GM18951 (cell line): ENCODE measurements at regions not wholly inside any gene's neighbourhood (a gene's known extent, or its start where the extent isn't known, plus 50 kb on each side); places are given as distances from the start of the nearest gene placed in this dataset.
"Not testable (repeated sequence)": the region's sequence is repeated elsewhere in the genome, so short reads cannot be mapped to it uniquely, and the experiment has no call there.

Experiments
- POLR2A ChIP-seq: IDR thresholded peaks from 4 replicates; pipeline ENCODE4 v1.6.1; 2011; ENCODE audit warnings: mild to moderate bottlenecking; ENCODE audit not compliant: insufficient read length, insufficient read depth; ENCODE audit errors: extremely low read depth
- in situ Hi-C: fragments of 300-500 bp; cut with MboI; formaldehyde crosslinking; loops from one replicate; pipeline ENCODE4 v1.12.0; 2022; ENCODE audit warnings: low sequenced_read_pairs, mixed read lengths, inconsistent platforms; ENCODE audit not compliant: unreplicated experiment

DNA sequence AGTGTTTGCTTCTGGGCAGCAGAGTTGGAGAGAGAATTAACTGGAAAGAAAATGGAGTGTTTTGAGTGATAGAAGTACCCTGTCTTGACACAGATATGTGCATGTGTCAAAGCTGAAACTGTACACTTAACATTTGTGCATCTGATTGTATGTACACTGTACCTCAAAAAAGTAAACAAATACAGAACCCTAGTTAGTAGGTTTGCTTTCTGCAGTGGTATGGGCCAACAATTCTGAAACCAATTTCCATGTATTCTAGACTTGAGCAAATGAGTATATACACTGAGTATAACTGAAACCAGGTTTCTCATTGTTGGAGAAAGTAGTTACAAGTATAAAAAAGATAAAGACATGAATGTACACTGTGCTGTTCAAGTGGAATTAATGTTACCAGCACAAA is 52.4 kb downstream of the ELAPOR2 start:
- TF ChIP-seq POLR2A = no peak
- in situ Hi-C loops = no loop called here

DNA sequence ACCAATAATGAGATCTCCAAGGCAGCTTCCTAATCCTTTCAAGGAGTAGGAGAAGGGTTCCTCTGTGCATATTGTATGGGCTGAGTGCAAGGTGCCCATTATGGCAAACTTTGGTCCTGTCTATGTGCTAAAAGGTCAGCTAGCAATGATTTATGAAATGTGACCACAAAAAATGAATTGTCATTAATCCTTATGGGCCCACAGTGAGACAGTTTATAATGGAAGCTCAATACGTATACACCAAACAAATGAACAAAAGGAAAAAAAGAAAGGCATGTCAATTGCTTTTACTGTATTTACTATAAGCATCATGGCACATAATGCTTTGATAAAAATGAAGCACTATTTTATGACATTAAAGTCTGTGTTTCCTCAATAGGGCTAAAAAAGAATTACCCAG is 54.5 kb downstream of the ELAPOR2 start:
- in situ Hi-C loops = no loop called here
- TF ChIP-seq POLR2A = no peak

- TF ChIP-seq POLR2A = no peak
- in situ Hi-C loops = no loop called here
Observed at GRCh38 chr7:87003872-87004798, 55.3 kb downstream of the ELAPOR2 start.

DNA sequence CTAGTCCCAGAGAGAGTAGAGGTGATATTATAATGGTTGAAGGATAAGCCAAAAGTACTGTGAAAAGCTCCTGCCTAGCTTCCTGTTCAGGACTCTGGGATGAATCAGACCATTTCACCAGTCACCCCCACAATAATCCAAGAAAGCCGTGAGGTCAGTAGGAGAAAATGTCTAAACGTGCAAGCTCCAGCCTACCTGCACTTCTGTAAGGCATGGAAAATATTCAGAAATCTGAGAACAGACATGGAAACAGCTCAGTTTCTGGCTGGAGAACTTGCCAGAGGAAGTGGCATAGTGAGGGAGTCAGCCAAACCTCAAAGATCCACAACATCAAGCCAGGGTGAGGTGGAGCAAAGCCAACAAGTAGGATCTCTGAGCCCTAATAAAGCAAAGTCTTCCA is 58.2 kb downstream of the ELAPOR2 start:
- in situ Hi-C loops = no loop called here
- no peak for TF ChIP-seq POLR2A

DNA sequence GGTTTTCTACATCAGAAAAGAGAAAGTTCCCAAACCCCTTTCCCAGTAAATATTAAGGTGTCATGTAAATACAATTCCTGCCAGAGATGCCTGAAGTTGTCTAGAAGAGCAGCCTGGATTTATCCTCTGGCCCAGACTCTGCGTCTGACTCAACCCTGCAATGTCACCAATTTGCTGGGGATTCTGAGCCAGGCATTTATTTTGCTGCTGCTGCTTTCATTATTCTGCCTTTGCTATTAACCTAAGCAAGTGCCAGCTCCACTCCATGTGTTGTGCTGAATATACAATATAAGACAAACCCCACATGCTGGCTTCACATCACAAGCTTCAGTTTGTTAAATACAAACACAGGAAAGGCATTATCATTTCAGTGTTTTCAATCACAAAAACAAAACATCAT is 59.1 kb downstream of the ELAPOR2 start:
- in situ Hi-C loops = no loop called here
- no peak for TF ChIP-seq POLR2A

GRCh38 chr7:86999750-87000149 is 59.7 kb downstream of the ELAPOR2 start:
- in situ Hi-C loops = no loop called here
- TF ChIP-seq POLR2A = no peak

DNA sequence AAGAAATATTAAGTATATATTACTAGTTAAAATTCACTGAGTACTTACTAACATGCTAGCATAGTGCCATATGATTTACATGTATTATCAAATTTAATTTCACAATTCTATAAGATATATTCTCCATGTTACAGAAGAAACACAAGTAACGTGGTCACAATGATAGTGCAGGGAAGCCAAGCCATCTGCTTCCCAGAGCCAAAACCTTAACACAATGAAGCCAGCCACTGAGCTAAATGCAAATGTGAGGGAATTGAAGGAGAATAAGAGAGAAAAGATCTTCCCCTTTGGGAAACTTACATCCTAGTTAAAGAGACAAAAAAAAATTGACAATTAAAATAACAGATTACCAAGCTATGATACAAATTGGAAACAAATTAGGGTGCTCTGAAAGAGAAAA is 63.6 kb downstream of the ELAPOR2 start:
- TF ChIP-seq POLR2A = no peak
- in situ Hi-C loops = no loop called here

- TF ChIP-seq POLR2A = no peak
- in situ Hi-C loops = no loop called here
Observed at GRCh38 chr7:86995052-86995725, 64.3 kb downstream of the ELAPOR2 start.

GRCh38 chr7:86991771-86992191 is 67.7 kb downstream of the ELAPOR2 start:
- in situ Hi-C loops = no loop called here

GRCh38 chr7:86991093-86991769 is 68.2 kb downstream of the ELAPOR2 start:
- TF ChIP-seq POLR2A = no peak
- in situ Hi-C loops = no loop called here

More at GRCh38 chr7:86991771-86992191, 67.7 kb downstream of the ELAPOR2 start:
- TF ChIP-seq POLR2A = no peak

DNA sequence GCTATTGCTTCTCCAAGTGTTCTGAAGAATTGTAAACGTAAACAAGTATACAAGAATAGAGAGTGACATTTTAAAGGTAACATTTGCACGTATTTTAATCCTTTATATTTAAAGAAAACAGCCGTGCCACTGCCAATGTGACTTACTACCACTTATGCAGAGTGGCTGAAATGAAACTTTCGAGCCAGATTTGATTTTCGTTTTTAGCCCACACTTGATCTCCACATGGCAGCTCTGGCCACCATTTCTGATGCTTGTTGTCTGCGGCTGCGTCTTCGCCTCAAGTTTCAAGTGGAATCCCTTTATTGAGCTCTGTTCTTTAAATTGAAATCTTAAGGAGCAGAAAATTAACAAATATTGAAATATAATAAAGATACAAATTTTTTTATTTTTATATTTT is 70.0 kb downstream of the ELAPOR2 start:
- TF ChIP-seq POLR2A = no peak
- in situ Hi-C loops = no loop called here

DNA sequence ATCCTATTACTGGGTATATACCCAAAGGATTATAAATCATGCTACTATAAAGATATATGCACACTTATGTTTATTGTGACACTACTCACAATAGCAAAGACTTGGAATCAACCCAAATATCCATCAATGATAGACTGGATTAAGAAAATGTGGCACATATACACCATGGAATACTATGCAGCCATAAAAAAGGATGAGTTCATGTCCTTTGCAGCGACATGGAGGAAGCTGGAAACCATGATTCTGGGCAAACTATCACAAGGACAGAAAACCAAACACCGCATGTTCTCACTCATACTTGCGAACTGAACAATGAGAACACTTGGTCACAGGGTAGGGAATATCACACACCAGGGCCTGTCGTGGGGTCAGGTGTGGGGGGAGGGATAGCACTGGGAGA is 71.6 kb downstream of the ELAPOR2 start:
- in situ Hi-C loops = not testable (repeated sequence)

- in situ Hi-C loops = not testable (repeated sequence)
Observed at GRCh38 chr7:86987358-86987757, 72.1 kb downstream of the ELAPOR2 start.

GRCh38 chr7:86985342-86985741 is 74.1 kb downstream of the ELAPOR2 start:
- in situ Hi-C loops = not testable (repeated sequence)

DNA sequence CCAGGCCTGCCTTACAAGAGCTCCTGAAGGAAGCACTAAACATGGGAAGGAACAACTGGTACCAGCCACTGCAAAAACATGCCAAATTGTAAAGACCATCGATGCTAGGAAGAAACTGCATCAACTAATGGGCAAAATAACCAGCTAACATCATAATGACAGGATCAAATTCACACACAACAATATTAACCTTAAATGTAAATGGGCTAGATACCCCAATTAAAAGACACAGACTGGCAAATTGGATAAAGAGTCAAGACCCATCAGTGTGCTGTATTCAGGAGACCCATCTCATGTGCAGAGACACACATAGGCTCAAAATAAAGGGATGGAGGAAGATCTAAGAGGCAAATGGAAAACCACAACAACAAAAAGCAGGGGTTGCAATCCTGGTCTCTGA is 75.8 kb downstream of the ELAPOR2 start:
- in situ Hi-C loops = not testable (repeated sequence)

- in situ Hi-C loops = not testable (repeated sequence)
Observed at GRCh38 chr7:86981937-86982336, 77.5 kb downstream of the ELAPOR2 start.
